HCT116 (cell line): ENCODE measurements at regions not wholly inside any gene's neighbourhood (a gene's known extent, or its start where the extent isn't known, plus 50 kb on each side); places are given as distances from the start of the nearest gene placed in this dataset.

ENCODE experiments used
- ATF3 ChIP-seq: IDR thresholded peaks from 2 replicates; pipeline ENCODE4 v1.6.1; 2012
- CBX3 ChIP-seq: IDR thresholded peaks from 2 replicates; pipeline ENCODE4 v1.6.1; 2012; ENCODE audit warnings: low read depth
- CTCF ChIP-seq, 3 experiments: fragments of 200-600 bp in 1 of 3; sonication (generic) in 1 of 3; IDR thresholded peaks in 2 of 3; conservative IDR thresholded peaks in 1 of 3; 2 replicates each; pipeline ENCODE4 v1.5.1; 2012 to 2017; ENCODE audit warnings: low read depth in 2 of 3, low read length in 2 of 3, antibody characterized with exemption in 1 of 3, borderline replicate concordance in 1 of 3, control low read depth in 1 of 3, mild to moderate bottlenecking in 1 of 3, mixed read lengths in 1 of 3, mixed run types in 1 of 3, moderate library complexity in 1 of 3; ENCODE audit not compliant: insufficient read depth in 1 of 3
- EZH2 ChIP-seq: fragments of 200-600 bp; sonication (generic); IDR thresholded peaks from 2 replicates; pipeline ENCODE4 v1.6.1; 2017; ENCODE audit warnings: antibody characterized with exemption, mixed run types
- EZH2phosphoT487 ChIP-seq: fragments of 200-600 bp; IDR thresholded peaks from 2 replicates; pipeline ENCODE4 v1.6.1; 2018; ENCODE audit warnings: antibody characterized with exemption, borderline replicate concordance
- FOSL1 ChIP-seq: IDR thresholded peaks from 2 replicates; pipeline ENCODE4 v1.6.1; 2012; ENCODE audit warnings: low read depth
- MAX ChIP-seq: IDR thresholded peaks from 2 replicates; pipeline ENCODE4 v1.6.1; 2012
- POLR2A ChIP-seq: IDR thresholded peaks from 2 replicates; pipeline ENCODE4 v1.7.0; 2011; ENCODE audit warnings: borderline replicate concordance; ENCODE audit not compliant: insufficient read depth, insufficient read length; ENCODE audit errors: extremely low read depth
- POLR2AphosphoS5 ChIP-seq: IDR thresholded peaks from 2 replicates; pipeline ENCODE4 v1.6.1; 2011; ENCODE audit warnings: mild to moderate bottlenecking, low read depth, low read length, moderate library complexity
- TCF7L2 ChIP-seq: IDR thresholded peaks from 2 replicates; pipeline ENCODE4 v1.7.0; 2011; ENCODE audit warnings: borderline replicate concordance, inconsistent platforms; ENCODE audit not compliant: insufficient read depth, insufficient read length; ENCODE audit errors: extremely low read depth
- ZBTB33 ChIP-seq: IDR thresholded peaks from 2 replicates; pipeline ENCODE4 v1.6.1; 2011; ENCODE audit warnings: mild to moderate bottlenecking, low read length, moderate library complexity; ENCODE audit not compliant: insufficient replicate concordance; ENCODE audit errors: extremely low read depth
- ZNF274 ChIP-seq: fragments of 200-500 bp; sonication (Bioruptor generic); IDR thresholded peaks from 2 replicates; pipeline ENCODE4 v1.6.1; 2014; ENCODE audit warnings: mild to moderate bottlenecking, low read depth, low read length, inconsistent platforms

GRCh38 chr12:91999823-92000222 is 145.8 kb downstream of the BTG1 start:
- TF ChIP-seq EZH2phosphoT487 (no peak), POLR2A (no peak), CBX3 (no peak), EZH2 (no peak), CTCF (IDR thresholded peaks at IDR 0.05 in 2 of 3, conservative IDR thresholded peaks at IDR 0.05 in 1 of 3; ENCODE audit: borderline replicate concordance in 1 of 3, insufficient read depth in 1 of 3, low read depth in 2 of 3, low read length in 2 of 3) (no peak), ATF3 (no peak), FOSL1 (no peak), TCF7L2 (no peak), ZNF274 (no peak), ZBTB33 (no peak), MAX (no peak), POLR2AphosphoS5 (no peak)
